B cell (primary cell): ENCODE measurements at regions not wholly inside any gene's neighbourhood (a gene's known extent, or its start where the extent isn't known, plus 50 kb on each side); places are given as distances from the start of the nearest gene placed in this dataset.

ENCODE experiments used
- CTCF ChIP-seq: fragments of 200-600 bp; IDR thresholded peaks from one replicate; pipeline ENCODE4 v1.8.0; 2022; ENCODE audit warnings: antibody characterized with exemption, mild to moderate bottlenecking
- EZH2 ChIP-seq: IDR thresholded peaks from 2 replicates; pipeline ENCODE4 v1.6.1; 2012; ENCODE audit warnings: borderline replicate concordance, low read depth, mild to moderate bottlenecking, moderate library complexity, low read length; ENCODE audit not compliant: insufficient read depth, poor library complexity, severe bottlenecking

GRCh38 chr12:115470977-115471376 is 787.0 kb upstream of the TBX3 start:
- TF ChIP-seq CTCF (no peak), EZH2 (no peak)
